NB4 (cell line): ENCODE measurements at regions not wholly inside any gene's neighbourhood (a gene's known extent, or its start where the extent isn't known, plus 50 kb on each side); places are given as distances from the start of the nearest gene placed in this dataset.

Experiments
- DNase-seq: peaks from one replicate; pipeline ENCODE4 v3.0.0; 2010; ENCODE audit warnings: low read depth
- H3K4me3 ChIP-seq: one replicate; pipeline ENCODE4 v1.5.1; 2011; ENCODE audit warnings: mild to moderate bottlenecking, low read depth, low read length, moderate library complexity
- MYC ChIP-seq: IDR thresholded peaks from 2 replicates; pipeline ENCODE4 v1.6.1; 2011; ENCODE audit warnings: low read depth, low read length
- POLR2A ChIP-seq: IDR thresholded peaks from 2 replicates; pipeline ENCODE4 v1.6.1; 2011; ENCODE audit warnings: mild to moderate bottlenecking; ENCODE audit not compliant: insufficient read length; ENCODE audit errors: extremely low read depth
- TF ChIP-seq, protein P1 (sequence below): IDR thresholded peaks from one replicate; pipeline ENCODE4 v1.5.1; 2012; ENCODE audit warnings: low read depth, low read length
- TF ChIP-seq, protein P2 (sequence below): IDR thresholded peaks from 2 replicates; pipeline ENCODE4 v1.6.1; 2011; ENCODE audit warnings: low read depth, low read length

- no peak overlapping the region for H3K4me3 ChIP-seq
- TF ChIP-seq, protein P1, sequence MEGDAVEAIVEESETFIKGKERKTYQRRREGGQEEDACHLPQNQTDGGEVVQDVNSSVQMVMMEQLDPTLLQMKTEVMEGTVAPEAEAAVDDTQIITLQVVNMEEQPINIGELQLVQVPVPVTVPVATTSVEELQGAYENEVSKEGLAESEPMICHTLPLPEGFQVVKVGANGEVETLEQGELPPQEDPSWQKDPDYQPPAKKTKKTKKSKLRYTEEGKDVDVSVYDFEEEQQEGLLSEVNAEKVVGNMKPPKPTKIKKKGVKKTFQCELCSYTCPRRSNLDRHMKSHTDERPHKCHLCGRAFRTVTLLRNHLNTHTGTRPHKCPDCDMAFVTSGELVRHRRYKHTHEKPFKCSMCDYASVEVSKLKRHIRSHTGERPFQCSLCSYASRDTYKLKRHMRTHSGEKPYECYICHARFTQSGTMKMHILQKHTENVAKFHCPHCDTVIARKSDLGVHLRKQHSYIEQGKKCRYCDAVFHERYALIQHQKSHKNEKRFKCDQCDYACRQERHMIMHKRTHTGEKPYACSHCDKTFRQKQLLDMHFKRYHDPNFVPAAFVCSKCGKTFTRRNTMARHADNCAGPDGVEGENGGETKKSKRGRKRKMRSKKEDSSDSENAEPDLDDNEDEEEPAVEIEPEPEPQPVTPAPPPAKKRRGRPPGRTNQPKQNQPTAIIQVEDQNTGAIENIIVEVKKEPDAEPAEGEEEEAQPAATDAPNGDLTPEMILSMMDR, result no peak
- TF ChIP-seq, protein P2, sequence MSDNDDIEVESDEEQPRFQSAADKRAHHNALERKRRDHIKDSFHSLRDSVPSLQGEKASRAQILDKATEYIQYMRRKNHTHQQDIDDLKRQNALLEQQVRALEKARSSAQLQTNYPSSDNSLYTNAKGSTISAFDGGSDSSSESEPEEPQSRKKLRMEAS, result no peak
- TF ChIP-seq MYC (no peak), POLR2A (no peak)
- no peak for DNase-seq
These were observed 66.3 kb upstream of the TMEM164 start for GRCh38 chrX:109936598-109936997.

DNA sequence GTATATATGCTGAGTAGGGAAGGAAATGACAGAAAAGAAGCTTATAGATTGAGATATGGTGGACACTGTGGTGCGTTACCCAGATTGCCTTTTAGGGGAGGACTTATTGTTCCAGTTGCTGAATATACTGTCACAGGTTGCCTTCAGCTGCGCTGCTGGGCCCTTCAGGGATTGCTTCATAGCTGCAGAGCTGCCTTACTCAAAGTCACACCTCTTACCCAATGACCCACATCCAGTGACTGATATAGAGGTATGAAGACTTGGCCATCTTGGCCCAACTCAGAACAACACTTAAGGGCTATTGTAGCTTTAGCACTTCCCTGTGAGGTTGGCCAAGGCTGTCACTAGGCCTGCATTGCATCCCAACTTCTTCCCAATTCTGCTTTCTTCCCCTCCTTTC is 63.4 kb upstream of the TMEM164 start:
- DNase-seq, result no peak
- TF ChIP-seq, protein P2, result no peak
- TF ChIP-seq, protein P1, result no peak
- no peak for TF ChIP-seq MYC
- no peak for TF ChIP-seq POLR2A
- H3K4me3 ChIP-seq, result no peak overlapping the region

- no peak for DNase-seq
- TF ChIP-seq, protein P1, result no peak
- TF ChIP-seq, protein P2, result no peak
- TF ChIP-seq MYC (no peak), POLR2A (no peak)
- no peak overlapping the region for H3K4me3 ChIP-seq
These were observed 62.5 kb upstream of the TMEM164 start for GRCh38 chrX:109940411-109940810.

DNA sequence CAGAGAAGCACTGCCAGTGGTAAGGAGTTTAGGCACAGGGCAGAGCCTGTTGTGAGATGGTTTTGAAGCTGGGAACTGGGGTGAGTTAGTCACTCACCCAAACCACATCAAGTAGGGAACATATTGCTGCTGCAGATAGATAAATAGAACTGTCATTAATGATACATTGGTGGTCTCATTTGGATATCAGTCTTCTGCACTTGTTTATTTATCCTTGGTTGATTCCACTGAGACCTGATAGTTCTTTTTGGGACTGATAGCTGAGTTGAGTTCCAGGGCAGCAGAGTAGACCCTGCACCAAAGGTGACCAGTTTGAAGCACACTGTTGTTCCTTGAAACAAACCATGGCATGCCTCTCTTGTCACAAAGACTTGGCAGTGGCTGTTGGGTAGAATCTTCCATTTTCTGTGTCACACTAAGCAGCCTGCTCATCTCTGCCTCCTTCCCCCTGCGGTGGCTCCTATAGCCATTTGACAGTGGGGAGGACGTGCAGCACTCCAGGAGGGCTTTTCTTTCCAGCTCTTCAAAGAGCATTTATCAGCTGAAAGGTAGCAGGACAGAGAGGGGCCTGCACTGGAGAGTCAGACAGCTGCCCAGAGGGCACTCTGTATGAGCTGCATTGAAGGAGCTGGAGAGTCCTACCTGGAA is 59.7 kb upstream of the TMEM164 start:
- H3K4me3 ChIP-seq, result no peak overlapping the region
- TF ChIP-seq, protein P1, result no peak
- TF ChIP-seq, protein P2, result no peak
- no peak for TF ChIP-seq MYC
- TF ChIP-seq POLR2A, result no peak
- no peak for DNase-seq

DNA sequence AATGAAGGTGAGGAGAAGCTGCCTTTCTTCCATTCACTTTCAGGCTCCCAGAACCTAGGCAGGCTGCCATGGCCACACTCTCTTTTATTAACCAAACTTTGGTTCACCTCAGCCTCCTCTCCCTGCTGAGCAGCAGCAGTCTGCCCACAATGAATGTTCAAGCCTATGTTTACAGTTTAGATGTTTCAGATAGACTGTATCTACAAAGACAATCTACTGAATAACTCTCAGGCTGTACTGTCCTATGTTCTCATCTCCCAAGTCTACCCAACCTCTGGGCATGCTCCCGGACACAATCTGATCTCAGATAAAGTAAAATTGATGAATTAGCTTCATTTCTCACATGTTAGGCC is 59.2 kb upstream of the TMEM164 start:
- H3K4me3 ChIP-seq, result no peak overlapping the region
- TF ChIP-seq MYC (no peak), POLR2A (no peak)
- TF ChIP-seq, protein P1, result no peak
- TF ChIP-seq, protein P2, result no peak
- DNase-seq, result no peak
